Forelimb muscle (tissue), 1 donor: ENCODE measurements at regions not wholly inside any gene's neighbourhood (a gene's known extent, or its start where the extent isn't known, plus 50 kb on each side); places are given as distances from the start of the nearest gene placed in this dataset.

Experiments used
- DNase-seq: peaks from one replicate; pipeline ENCODE4 v3.0.0-alpha.2; 2013; ENCODE audit warnings: low read depth

DNA sequence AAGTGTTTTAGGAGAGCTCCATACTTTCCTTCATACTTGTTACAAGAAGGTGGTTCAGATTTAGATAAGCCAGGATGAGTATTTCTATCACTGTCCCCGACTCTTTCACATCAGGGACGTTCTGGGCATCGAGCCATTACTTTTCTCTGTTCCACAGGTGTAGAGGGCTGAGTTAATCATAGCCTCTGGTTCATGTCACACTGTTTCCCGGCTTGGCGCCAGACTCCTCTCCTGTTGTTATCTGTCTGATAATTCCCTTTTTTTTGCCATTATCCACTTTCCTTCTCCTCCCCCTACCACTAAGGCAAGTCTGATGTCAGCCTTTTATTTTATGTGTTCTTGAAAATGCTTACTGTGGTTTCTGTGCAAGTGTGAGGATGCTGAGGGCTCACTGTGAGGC is 593.4 kb downstream of the UTRN start:
- DNase-seq, result no peak

DNA sequence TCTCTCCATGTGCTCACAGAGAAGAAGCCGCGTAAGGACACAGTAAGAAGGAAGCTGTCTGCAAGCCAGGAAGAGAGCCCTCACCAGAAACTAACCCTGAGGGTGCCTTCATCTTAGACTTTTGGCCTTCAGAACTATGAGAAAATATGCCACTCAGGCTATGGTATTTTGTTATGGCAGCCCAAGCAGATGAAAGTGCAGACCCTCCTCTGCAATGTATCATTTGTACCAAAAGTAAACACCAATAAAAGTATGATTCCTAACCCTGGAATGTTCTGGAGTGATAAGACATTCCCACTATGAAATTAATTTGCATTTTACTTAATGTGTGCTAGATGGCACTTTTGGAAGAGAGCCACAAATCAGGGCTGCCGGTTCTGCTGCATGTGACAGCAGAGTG is 594.3 kb downstream of the UTRN start:
- DNase-seq, result no peak

DNA sequence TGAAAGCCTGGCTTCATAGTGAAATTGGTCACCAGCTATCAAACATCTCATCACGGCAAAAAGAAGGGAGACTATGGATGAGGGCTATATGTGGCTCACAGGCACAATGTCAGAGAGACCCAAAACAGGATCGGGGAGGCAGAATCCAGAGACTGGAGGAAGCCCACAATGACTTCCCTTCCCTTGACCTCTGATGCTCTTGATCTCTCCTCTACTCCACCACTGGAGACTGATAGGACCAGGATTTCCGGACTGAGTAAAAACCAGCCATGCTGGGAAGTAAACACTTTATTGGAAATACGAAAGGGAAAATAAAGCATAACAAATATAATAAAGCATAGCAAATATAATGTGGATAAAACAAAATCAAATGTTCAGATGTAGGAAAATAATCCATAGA is 597.3 kb downstream of the UTRN start:
- DNase-seq, result no peak

DNA sequence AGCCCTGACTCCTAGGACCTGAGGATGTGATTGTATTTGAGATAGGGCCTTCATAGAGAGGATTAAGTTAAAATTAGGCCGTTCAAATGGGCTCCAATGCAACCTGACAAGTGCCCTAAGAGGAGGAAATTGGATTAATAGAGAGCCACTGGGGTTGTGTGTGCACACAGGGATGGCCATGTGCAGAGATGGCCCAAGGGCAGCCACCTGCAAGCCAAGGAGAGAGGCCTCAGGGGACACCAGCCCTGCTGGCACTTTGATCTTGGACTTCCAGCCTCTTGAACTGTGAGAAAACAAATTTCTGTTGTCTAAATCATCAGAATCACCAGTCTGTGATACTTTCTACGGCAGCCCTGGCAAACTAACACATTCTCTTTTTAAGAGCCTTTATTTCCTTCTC is 598.8 kb downstream of the UTRN start:
- no peak for DNase-seq

DNA sequence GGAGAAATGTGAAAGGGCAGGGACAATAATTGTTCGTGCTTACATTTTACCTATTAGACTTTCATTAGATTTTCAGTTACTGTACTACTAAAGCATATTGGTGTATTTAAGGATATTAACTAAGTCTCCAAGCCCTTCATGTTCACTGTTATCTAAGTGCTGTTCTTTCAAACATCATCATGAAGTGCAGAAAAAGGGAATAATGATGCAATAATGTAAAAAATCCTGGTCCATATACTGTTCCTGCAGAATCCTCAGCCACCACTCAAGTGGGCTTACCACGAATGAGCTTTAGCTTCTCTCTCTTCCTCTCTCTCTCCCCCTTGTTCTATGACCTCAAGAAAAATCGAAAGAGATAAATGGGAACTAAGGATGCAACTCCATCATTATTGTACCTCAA is 600.7 kb downstream of the UTRN start:
- no peak for DNase-seq

DNA sequence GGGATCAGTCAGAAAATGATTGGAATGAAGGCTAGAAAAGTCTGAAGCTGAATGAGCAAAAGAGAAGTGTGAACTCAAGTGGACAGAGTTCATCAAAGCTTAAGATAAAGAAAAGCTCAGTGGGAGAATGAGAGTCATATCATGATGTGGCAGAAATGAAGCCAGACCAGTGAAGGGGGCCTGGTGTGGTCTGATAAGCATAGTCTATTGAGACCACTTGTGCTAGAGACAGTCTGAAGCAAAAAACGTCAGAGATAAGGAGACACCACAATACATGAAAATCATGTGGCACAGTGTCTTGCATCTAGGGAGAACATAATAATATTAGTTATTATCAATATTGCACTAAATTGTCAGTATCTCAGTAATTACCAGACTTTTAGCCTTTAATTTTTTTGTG is 601.5 kb downstream of the UTRN start:
- no peak for DNase-seq

DNA sequence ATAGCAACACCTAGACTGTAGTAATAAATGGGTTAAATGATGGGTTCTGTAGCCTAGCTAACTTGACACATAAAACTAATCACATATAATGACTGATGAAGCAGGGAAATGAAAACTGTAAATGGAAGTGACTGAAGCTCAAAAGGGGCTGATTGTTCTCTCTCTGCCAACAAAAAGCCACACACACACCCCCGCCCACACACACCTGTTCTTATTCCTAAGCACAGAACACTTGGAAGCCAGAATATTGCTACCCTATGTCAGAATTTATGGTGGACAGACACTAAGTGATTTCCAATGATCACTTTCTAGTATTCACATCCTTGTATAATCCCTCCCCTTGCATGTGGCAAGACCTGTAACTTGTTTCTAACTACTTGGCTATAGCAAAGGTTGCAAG is 603.5 kb downstream of the UTRN start:
- DNase-seq, result no peak

DNA sequence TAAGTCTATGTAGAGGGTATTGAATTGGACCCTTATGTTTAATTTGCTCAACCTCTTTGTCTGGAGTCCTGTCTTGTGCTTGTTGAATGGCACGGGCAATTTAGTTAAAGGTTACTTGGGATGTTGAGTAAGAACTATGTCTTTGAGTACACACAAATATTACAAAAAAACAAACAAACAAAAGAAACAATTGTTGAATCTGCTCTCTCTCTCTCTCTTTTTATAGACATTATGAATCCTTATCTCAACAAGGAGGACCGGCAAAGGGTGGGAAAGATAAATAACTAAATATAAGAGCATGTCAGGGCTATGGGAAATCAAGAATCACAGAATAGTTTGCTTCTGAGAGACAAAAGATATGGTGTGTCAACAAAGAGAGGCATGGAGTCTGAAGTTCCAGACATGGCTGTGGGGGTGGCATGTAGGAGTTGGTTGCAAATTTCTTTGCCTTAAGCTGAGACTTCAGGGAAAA is 608.6 kb downstream of the UTRN start:
- DNase-seq, result no peak

DNA sequence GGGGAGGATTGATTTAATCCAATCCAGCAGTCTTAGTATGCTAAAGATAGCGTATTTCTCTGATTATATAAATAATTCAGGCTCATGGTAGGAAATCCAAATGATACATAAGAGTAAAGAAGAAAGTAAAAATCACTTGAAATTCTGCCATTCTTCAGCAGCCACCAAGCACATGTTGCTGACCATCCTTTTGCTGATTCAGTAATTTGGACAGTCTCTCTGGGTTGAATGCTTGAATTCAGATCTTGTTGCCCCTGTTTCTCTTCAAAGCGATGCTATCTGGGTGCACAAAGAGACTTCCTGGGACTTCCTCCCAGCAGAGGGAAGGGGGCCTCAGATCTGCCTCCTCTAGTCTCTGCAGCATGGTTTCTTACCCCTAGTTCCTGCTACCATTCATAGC is 609.1 kb downstream of the UTRN start:
- no peak for DNase-seq

DNA sequence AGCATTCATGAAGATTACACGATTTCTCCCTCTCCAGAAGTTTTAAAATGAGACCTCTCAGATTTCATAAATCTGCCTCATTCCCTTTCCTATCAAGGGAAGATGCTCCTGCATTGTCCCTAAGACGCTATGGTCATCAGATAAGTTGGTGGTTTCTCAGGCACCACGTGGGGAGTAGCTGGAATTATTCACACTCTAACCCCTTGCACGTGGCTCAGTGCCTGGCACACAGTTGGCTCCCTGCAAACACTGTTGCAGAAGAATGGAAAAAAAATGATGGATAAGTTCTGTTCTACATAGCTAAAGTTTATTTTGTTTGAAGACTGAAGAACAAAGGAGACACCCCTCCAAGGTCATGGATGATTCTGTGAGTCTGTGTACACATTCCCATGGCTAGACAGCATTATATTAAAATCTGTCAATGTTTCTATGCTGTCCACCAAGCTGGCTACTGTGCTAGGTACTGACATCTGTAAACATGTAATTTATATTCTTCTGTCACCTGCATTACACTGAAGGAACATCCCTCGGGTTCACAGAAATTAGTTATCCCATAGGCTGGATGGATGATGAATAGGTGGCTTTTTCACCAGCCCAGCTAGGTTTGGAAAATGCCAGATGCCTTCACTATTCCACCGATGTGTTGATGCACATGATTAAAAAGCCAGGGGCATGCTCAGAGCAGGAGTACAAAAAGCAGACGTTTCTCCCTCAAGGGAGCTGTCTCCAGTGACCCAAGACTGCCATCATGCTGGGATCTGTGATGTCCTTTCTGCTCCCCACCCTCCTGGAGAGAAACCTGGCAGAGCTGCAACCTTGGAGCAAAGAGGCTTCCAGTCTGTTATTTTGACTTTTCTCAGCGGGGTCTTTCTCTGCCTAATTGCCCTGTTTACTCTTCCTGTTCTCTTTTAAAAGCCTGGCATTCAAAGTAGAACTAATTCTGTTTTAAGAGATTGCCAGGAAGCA is 610.5 kb downstream of the UTRN start:
- no peak for DNase-seq

DNA sequence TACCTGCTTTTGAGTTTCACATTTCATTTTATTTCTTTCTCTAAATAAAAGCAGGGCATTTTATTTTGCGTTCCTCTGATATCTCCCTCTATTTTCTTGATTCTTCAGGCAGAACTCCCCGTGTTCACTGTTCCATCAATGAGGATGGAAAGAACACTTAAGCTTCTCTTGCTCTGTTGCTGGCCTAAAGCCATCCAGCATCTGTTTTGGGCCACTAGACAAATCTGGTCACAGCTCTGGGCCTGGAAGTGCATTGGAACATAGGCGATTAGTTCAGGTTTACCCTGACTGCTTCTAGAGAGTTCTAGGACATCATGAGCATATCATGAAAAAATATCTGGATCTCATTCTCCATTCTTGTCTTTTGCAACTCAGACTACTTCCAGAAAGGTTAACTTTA is 611.2 kb downstream of the UTRN start:
- DNase-seq, result no peak

DNA sequence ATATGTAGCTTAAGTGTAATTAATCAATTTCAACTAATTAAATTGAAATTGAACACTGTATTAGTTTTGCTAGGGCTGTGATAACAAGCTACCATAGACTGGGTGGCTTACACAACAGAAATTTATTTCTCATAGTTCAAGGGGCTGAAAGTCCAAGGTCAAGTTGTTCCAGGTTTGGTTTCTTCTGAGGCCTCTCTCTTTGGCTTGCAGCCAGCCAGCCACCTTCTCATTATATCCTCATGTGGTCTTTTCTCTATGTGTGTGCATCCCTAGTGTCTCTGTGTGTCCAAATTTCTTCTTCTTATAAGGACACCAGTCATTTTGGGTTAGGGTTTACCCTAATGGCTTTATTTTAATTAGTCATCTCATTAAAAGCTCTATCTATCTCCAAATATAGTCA is 611.7 kb downstream of the UTRN start:
- DNase-seq, result no peak

DNA sequence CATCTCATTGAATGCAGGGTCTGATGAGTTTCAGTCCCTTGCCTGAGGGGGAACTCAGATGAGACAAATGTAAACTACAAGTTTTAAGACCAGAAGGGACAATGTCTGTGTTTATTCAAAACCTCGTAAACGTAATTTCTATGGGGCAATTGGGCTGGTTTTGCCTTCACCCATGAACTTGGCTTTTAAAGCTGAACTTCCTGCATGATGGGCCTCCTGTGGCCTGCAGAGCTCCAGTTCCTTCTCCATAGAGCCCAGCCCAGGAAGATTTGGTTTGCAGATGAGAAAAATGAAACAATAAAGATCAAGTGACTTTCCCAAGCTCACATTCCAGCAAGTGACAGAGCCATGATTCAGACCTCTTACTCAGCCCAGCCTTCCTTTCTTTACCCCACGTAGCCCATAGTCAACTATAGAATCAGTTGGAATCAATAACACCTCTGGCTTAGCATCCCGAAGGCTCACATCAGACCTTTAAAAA is 612.3 kb downstream of the UTRN start:
- DNase-seq, result no peak

DNA sequence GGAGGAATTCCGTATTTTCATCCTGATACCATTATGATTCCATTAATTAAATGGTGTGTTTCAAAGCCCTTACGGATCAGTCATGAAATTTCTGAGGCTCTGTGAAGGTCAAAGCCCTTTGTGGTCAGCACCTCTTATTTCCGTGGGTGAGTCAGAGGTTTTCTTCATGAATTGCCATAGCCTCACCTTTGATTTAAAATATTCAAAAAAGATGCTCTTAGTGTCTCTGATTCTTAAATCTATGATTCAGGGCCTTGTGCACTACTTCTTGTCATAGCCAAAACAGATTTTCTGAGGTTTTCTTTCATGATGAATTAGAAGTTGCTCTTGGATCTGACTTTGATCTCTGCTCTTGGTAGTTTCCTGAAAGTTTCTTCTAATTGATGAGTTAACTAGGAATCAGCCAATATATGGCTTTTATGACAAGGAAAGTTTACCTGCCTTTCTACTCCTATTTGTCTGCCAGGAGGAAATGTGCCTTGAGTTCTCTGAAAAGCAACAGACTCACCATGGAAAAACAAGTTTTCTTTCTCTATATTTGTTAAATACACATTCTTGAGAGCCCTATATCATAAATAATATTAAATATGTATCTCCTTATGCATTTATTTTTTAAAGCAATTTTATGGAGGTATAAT is 613.0 kb downstream of the UTRN start:
- no peak for DNase-seq

DNA sequence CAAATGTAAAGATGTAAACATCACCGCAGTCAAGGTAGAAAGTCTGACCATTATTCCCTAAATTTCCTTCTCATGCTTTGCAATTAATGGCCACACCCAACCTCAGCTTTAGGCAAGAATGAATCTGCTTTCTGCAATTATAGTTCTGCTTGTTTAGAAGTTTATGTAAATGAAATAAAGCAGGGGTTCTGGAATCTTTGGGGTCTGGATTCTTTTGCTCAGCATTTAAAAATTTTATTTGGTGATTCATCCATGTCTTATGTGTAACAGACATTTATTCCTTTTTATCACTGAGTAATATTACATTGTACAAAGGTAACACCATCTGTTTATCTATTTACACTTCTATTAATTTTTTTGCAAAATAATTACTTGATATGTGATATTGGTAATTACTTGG is 613.6 kb downstream of the UTRN start:
- no peak for DNase-seq

DNA sequence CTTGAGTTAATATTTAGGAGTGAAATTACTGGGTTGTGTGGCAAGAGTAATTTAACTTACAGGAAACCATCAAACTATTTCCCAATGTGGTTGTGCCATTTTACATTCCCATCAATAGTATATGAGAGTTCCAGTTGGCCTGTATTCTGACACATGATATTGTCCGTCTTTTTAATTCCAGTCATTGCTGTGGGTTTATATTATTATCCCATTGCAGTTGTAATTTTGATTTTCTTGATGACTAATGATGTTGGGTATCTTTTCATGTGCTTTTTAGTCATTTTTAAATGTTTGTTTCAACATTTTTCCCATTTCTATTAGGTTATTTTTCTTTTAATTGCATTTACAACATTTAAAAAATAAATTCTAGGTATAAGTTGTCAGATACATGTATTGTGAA is 614.0 kb downstream of the UTRN start:
- DNase-seq, result no peak

DNA sequence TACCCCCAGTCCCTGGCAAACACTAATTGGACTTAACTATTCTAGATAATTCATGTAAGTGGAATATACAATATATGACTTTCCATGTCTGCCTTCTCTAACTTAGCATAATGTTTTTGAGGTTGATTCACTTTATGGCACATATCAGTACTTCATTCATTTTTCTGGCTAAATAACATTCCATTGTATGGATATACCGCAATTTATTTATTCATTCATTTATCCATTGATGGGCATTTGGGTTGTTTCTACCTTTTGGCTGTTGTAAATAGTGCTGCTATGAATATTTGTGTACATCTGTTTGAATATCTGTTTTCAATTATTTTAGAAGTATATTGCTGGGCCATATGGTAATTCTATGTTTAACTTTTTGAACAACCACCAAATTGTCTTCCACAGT is 616.3 kb downstream of the UTRN start:
- no peak for DNase-seq

DNA sequence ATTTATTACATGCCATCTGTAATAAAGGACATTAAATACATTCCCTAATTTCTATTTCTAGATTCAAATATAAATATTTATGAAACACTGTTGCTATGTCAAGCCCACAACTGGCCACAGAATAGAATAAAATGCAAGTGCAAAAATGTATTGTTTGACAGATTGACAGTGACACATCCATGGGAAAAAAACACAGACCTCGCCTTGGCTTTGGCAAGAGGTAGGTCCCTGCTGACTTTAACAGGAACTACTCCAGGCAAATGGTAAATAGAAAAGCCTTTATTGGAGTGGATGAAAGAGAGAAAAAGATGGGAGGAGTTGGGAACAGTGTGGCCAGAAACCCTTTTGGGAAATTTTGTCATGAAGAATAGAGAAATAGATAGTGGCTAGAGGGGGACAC is 622.9 kb downstream of the UTRN start:
- DNase-seq, result no peak

DNA sequence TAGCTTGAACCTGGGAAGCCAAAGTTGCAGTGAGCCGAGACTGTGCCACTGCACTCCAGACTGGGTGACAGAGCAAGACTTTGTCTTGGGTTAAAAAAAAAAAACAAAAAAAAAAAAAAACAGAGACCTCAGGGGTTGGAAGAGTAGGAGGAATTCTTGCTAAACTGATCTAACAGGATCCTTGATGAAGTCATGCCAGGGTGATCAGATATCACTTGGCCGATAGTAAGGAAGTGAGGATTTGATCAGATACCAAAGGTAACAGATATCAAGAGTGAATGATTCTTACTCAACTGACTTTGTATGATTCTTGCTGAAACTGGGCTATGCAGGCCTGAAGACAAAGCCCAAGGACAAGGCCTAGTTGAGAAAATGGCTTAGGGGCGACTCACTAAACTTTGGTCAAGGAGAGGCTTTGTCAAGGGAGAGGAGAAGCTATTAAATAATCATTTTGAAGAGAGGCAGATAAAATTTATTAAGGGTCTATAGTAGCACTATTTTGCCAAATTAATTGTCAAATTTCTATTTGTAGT is 624.7 kb downstream of the UTRN start:
- no peak for DNase-seq

DNA sequence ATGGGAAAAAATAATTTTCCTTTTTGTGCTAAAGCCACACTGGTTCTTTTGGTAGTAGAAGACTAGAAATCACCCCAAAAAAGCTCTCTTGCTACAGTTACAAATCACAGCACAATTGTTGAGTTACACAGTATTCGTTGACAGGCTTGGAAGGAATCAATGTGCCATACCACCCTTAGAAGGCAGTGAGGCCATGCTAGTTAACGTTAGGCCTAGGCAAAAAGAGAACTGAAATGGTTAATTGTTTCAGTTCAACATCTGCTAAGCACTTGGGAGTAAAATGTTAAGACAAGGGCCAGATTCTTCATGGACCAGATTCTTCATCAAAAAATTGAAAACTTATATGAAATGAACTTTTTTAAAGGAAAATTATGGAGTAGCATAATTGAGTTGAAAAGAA is 626.2 kb downstream of the UTRN start:
- no peak for DNase-seq

DNA sequence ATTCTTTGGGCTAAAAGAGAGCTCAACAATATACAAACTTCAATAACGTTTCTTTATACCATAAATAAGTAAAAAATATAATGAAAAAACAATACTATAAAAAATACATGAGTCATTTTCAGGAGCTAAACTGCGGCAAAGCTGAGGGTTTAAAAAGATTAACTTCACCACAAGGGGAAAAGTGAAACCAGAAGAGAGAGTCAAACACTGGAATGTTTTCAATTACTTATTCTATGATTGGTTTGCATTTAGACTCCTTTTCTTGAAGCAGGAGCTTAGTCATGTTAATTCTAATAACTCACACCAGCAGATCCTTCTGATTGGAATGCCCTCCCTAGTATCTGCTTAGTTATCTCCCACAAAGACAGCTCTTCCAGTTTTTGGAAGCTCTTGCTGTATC is 627.3 kb downstream of the UTRN start:
- no peak for DNase-seq

DNA sequence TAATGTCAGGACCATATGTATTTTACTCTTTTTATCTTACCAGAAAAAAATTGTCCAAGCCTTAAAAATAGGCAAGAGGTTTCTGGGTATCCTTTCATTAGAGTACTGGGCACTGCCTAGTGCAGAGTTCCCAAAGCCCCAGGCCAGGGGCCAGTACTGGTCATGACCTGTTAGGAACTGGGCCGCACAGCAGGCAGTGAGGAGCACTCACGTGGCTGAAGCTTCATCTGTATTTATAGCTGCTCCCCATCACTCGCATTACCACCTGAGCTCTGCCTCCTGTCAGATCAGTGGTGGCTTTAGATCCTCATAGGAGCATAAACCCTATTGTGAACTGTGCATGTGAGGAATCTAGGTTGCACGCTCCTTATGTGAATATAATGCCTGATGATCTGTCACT is 632.9 kb downstream of the UTRN start:
- no peak for DNase-seq

DNA sequence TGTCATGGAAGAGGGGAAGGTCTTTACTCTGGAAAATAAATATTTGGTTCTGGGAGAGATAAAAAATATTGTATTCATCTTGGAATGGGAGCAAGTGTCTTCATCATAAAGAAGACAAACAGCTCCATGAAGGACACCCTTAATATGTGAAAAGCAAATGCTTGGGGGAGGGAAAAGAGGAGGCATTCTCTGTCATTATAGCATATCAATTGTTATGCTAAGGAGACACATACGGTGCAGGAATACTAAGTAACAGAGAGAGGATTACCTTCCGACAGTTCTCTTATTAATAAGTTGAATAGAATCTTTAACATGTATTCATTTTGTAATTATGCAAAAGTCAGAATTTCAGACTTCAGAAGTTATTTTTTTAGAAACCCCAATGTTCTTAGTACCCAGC is 634.4 kb downstream of the UTRN start:
- no peak for DNase-seq
